IPS DF 6.9 (cell line): ENCODE measurements at regions not wholly inside any gene's neighbourhood (a gene's known extent, or its start where the extent isn't known, plus 50 kb on each side); places are given as distances from the start of the nearest gene placed in this dataset.

ENCODE experiments used
- DNase-seq: peaks from one replicate; pipeline ENCODE4 v3.0.0-alpha.2; 2013; ENCODE audit warnings: low read depth, low spot score
- H3K27ac ChIP-seq: one replicate; pipeline ENCODE4 v1.5.1; 2013; ENCODE audit warnings: low read length, control low read depth
- H3K27me3 ChIP-seq: 2 replicates; pipeline ENCODE4 v1.6.1; 2013; ENCODE audit warnings: mild to moderate bottlenecking, low read length; ENCODE audit not compliant: control insufficient read depth, insufficient read depth
- H3K36me3 ChIP-seq: 2 replicates; pipeline ENCODE4 v1.6.1; 2013; ENCODE audit warnings: low read length; ENCODE audit not compliant: control insufficient read depth, insufficient read depth
- H3K4me1 ChIP-seq: 2 replicates; pipeline ENCODE4 v1.6.1; 2013; ENCODE audit warnings: low read length; ENCODE audit not compliant: control insufficient read depth, insufficient read depth
- H3K4me3 ChIP-seq: 2 replicates; pipeline ENCODE4 v1.5.1; 2013; ENCODE audit warnings: mild to moderate bottlenecking, low read length
- H3K9me3 ChIP-seq: 2 replicates; pipeline ENCODE4 v1.6.1; 2013; ENCODE audit warnings: low read length, inconsistent platforms; ENCODE audit not compliant: control insufficient read depth, insufficient read depth
- WGBS: extraction: QIAGEN DNeasy Blood & Tissue Kit; methylation state at CpG from one replicate; pipeline ENCODE4 v1.1.7; 2013; ENCODE audit warnings: mixed read lengths, missing lambda C conversion rate; ENCODE audit not compliant: insufficient read length, insufficient coverage; 5-methylcytosine and 5-hydroxymethylcytosine counted together

DNA sequence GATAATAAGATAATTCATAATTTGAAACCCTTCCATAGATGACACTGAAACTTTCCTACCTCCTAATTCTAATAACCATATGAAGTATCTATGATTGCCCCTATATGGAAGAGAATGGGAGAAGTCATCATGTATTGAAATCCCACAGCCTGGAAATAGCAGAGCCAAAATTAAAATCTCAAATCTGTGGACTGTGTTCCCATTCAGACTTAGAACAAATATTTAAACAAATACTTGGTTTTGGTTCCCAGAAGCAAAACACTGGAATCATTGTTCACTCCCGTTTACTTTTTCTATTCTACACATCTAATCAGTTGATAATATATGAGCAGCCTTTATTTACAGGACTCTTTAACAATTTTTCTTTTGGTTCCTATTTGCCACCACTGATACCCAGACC, 92.6 kb upstream of the PTPRD start:
- H3K27me3 ChIP-seq: no peaks in the 10 kb centered on the region
- H3K27ac ChIP-seq: no peak overlapping the region
- H3K4me3 ChIP-seq: no peak overlapping the region
- H3K9me3 ChIP-seq: no peaks in the 10 kb centered on the region
- H3K36me3 ChIP-seq: no peaks in the 10 kb centered on the region
- H3K4me1 ChIP-seq: no peaks in the 10 kb centered on the region
- no peak for DNase-seq
- no CpG with 5 or more reads among the region's 1 CpG for WGBS

DNA sequence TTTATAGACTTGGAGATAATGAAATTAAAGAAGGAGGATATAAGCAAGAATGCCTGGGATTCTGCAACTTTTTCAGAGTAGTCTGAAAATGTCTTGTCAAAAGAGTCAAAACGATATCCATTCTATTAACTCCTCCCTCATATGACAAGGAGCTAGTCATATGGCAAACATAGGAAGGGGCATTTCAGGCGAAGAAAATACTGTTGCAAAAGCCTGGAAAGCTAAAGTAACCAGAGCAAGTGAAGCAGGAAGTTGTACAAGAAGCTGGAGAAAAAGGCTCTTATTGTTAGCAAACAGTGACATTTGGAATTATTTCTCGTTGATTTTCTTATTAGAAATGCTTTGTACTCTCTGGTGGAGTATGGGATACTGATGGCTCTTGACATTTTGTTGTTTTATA, 94.0 kb upstream of the PTPRD start:
- Histone ChIP-seq H3K36me3 (no peaks in the 10 kb centered on the region), H3K27me3 (no peaks in the 10 kb centered on the region), H3K4me1 (no peaks in the 10 kb centered on the region), H3K9me3 (no peaks in the 10 kb centered on the region), H3K4me3 (no peak overlapping the region), H3K27ac (no peak overlapping the region)
- no CpG with 5 or more reads among the region's 3 CpGs for WGBS
- no peak for DNase-seq

- H3K27me3 ChIP-seq: no peaks in the 10 kb centered on the region
- no peaks in the 10 kb centered on the region for H3K9me3 ChIP-seq
- H3K27ac ChIP-seq: no peak overlapping the region
- H3K4me3 ChIP-seq: no peak overlapping the region
- H3K4me1 ChIP-seq: no peaks in the 10 kb centered on the region
- no peaks in the 10 kb centered on the region for H3K36me3 ChIP-seq
- DNase-seq: no peak
Observed at GRCh38 chr9:10721301-10721700, 108.5 kb upstream of the PTPRD start.

DNA sequence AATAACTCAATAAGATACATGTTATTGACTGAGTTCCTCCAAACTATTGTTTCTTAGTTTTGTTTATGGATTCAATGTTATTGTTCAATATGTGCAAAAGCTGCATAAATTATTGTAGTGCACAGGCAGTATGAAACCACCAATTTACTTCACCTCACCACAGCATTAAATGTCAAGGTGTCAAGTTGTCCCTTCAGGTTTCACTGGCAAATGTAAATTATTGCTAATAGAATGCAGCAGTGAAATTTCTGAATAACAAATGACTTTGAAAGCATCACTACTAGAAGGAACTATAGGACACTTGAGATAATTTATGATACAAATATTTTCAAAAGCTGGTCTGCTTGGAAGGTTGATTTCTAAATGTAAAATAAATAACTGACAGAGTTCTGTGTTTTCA, 116.4 kb upstream of the PTPRD start:
- DNase-seq: no peak
- H3K9me3 ChIP-seq: no peaks in the 10 kb centered on the region
- no peak overlapping the region for H3K4me3 ChIP-seq
- no peak overlapping the region for H3K27ac ChIP-seq
- no peaks in the 10 kb centered on the region for H3K36me3 ChIP-seq
- H3K27me3 ChIP-seq: no peaks in the 10 kb centered on the region
- no peaks in the 10 kb centered on the region for H3K4me1 ChIP-seq

GRCh38 chr9:10744669-10745068, 131.9 kb upstream of the PTPRD start:
- Histone ChIP-seq H3K27ac (no peak overlapping the region), H3K4me1 (no peaks in the 10 kb centered on the region), H3K36me3 (no peaks in the 10 kb centered on the region), H3K27me3 (no peaks in the 10 kb centered on the region), H3K9me3 (no peaks in the 10 kb centered on the region), H3K4me3 (no peak overlapping the region)
- no CpG with 5 or more reads among the region's 2 CpGs for WGBS
- DNase-seq: no peak

DNA sequence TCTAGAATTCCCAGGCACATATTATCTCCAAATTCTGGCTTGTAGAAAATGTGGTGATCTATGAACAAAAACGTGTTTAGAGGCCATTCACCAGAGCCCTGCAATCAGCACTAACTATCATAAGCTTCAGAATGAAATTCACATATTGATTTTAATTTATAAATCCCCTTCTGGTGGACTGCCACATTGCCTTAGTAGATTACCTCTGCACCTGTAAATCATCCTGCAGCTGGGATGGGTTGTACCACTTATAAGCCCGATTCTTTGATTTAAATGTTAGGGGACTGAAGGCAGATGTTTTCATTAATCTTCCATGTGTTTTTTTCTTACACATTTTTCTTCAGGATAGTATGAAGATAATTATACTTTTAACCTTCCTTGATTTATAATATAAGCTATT, 140.7 kb upstream of the PTPRD start:
- Histone ChIP-seq H3K27me3 (no peaks in the 10 kb centered on the region), H3K36me3 (no peaks in the 10 kb centered on the region), H3K27ac (no peak overlapping the region), H3K4me3 (no peak overlapping the region), H3K9me3 (no peaks in the 10 kb centered on the region), H3K4me1 (no peaks in the 10 kb centered on the region)
- no CpG with 5 or more reads among the region's 2 CpGs for WGBS
- no peak for DNase-seq

DNA sequence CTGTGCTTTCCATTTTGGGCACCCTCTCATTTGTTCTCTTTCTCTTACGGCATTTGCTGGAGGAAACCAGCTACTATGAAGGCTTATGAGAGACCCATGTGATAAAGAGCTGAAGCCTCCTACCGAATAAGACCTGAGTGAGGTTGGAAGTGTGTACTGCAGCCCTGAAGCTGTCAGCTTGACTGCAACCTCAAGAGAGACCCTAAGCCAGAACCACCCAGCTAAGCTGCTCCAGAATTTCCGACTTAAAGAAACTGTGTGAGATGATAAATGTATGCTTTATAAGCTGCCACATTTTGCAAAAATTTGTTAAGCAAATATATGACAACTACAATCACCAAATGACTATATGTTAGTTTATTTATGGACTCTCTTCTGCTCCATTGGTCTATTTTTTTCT, 151.7 kb upstream of the PTPRD start:
- H3K4me1 ChIP-seq: no peaks in the 10 kb centered on the region
- no peak overlapping the region for H3K27ac ChIP-seq
- WGBS: no CpG with 5 or more reads among the region's 3 CpGs
- DNase-seq: no peak
- H3K27me3 ChIP-seq: no peaks in the 10 kb centered on the region
- no peaks in the 10 kb centered on the region for H3K9me3 ChIP-seq
- H3K36me3 ChIP-seq: no peaks in the 10 kb centered on the region
- H3K4me3 ChIP-seq: no peak overlapping the region

GRCh38 chr9:10773136-10773535, 160.3 kb upstream of the PTPRD start:
- no peaks in the 10 kb centered on the region for H3K36me3 ChIP-seq
- no peak overlapping the region for H3K4me3 ChIP-seq
- no peak for DNase-seq
- H3K4me1 ChIP-seq: no peaks in the 10 kb centered on the region
- no peaks in the 10 kb centered on the region for H3K27me3 ChIP-seq
- no peaks in the 10 kb centered on the region for H3K9me3 ChIP-seq
- WGBS: no CpG with 5 or more reads among the region's 4 CpGs
- H3K27ac ChIP-seq: no peak overlapping the region

- no CpG with 5 or more reads among the region's 2 CpGs for WGBS
- Histone ChIP-seq H3K9me3 (no peaks in the 10 kb centered on the region), H3K4me3 (no peak overlapping the region), H3K36me3 (no peaks in the 10 kb centered on the region), H3K27ac (no peak overlapping the region), H3K4me1 (no peaks in the 10 kb centered on the region), H3K27me3 (no peaks in the 10 kb centered on the region)
- DNase-seq: no peak
Observed at GRCh38 chr9:10774051-10774450, 161.2 kb upstream of the PTPRD start.

GRCh38 chr9:10785255-10785654, 172.5 kb upstream of the PTPRD start:
- no CpG with 5 or more reads among the region's 3 CpGs for WGBS

GRCh38 chr9:10793306-10793705, 180.5 kb upstream of the PTPRD start:
- no peak for DNase-seq
- no CpG with 5 or more reads among the region's 1 CpG for WGBS
- Histone ChIP-seq H3K4me1 (no peaks in the 10 kb centered on the region), H3K4me3 (no peak overlapping the region), H3K9me3 (no peaks in the 10 kb centered on the region), H3K36me3 (no peaks in the 10 kb centered on the region), H3K27ac (no peak overlapping the region), H3K27me3 (no peaks in the 10 kb centered on the region)

More at GRCh38 chr9:10785255-10785654, 172.5 kb upstream of the PTPRD start:
- H3K9me3 ChIP-seq: no peaks in the 10 kb centered on the region
- H3K4me1 ChIP-seq: no peaks in the 10 kb centered on the region
- H3K4me3 ChIP-seq: no peak overlapping the region
- no peak for DNase-seq
- no peak overlapping the region for H3K27ac ChIP-seq
- H3K27me3 ChIP-seq: no peaks in the 10 kb centered on the region
- H3K36me3 ChIP-seq: no peaks in the 10 kb centered on the region
